Small intestine (tissue), 7 donors: ENCODE measurements at regions not wholly inside any gene's neighbourhood (a gene's known extent, or its start where the extent isn't known, plus 50 kb on each side); places are given as distances from the start of the nearest gene placed in this dataset.

ENCODE experiments used
- DNase-seq, 2 donors: peaks; one replicate each; pipeline versions ENCODE4 v3.0.0 to v3.0.0-alpha.2; 2013
- FAIRE-seq: peaks from 2 replicates; lab custom pipeline; 2012; peaks lifted over from hg19 to GRCh38; lab: Jason Lieb, UNC
- H3K27ac ChIP-seq, 3 donors: one replicate each; pipeline ENCODE4 v1.5.1; 2013; ENCODE audit warnings: low read length in 2 of 3, mild to moderate bottlenecking in 2 of 3, control low read depth in 1 of 3, inconsistent platforms in 1 of 3, low read depth in 1 of 3, moderate library complexity in 1 of 3
- H3K27me3 ChIP-seq, 3 donors: one replicate each; pipeline ENCODE4 v1.6.1; 2013; ENCODE audit warnings: low read length in 3 of 3, inconsistent platforms in 1 of 3; ENCODE audit not compliant: control insufficient read depth in 3 of 3, insufficient read depth in 3 of 3
- H3K36me3 ChIP-seq, 3 donors: one replicate each; pipeline ENCODE4 v1.6.1; 2013; ENCODE audit warnings: low read length in 3 of 3, inconsistent platforms in 1 of 3, low read depth in 1 of 3, mild to moderate bottlenecking in 1 of 3, moderate library complexity in 1 of 3; ENCODE audit not compliant: control insufficient read depth in 3 of 3, insufficient read depth in 2 of 3
- H3K4me1 ChIP-seq, 3 donors: one replicate each; pipeline ENCODE4 v1.6.1; 2013; ENCODE audit warnings: low read length in 2 of 3, inconsistent platforms in 1 of 3, low read depth in 1 of 3, mild to moderate bottlenecking in 1 of 3, moderate library complexity in 1 of 3; ENCODE audit not compliant: control insufficient read depth in 3 of 3, insufficient read depth in 2 of 3
- H3K4me3 ChIP-seq, 3 donors: one replicate each; pipeline ENCODE4 v1.5.1; 2013; ENCODE audit warnings: low read length in 3 of 3, control low read depth in 1 of 3, inconsistent platforms in 1 of 3, low read depth in 1 of 3, mild to moderate bottlenecking in 1 of 3, moderate library complexity in 1 of 3
- H3K9me3 ChIP-seq, 2 donors: one replicate each; pipeline ENCODE4 v1.6.1; 2013; ENCODE audit warnings: low read depth in 1 of 2, low read length in 1 of 2; ENCODE audit not compliant: control insufficient read depth in 2 of 2, insufficient read depth in 1 of 2
- WGBS, 3 donors: extraction: QIAGEN DNeasy Blood & Tissue Kit; methylation state at CpG; one replicate each; pipeline ENCODE4 v1.1.7; 2013; 5-methylcytosine and 5-hydroxymethylcytosine counted together
- donor health status: healthy with polysubstance abuse.
- donor health status: control.
- donor health status: control.
- donor health status: Bipolar disorder and iron deficiency.
- donor health status: healthy.

- DNase-seq (no peak), FAIRE-seq (no peak)
- Histone ChIP-seq H3K27ac (no peak overlapping the region), H3K9me3 (no peaks in the 10 kb centered on the region), H3K4me1 (no peaks in the 10 kb centered on the region), H3K27me3 (no peaks in the 10 kb centered on the region), H3K36me3 (no peaks in the 10 kb centered on the region), H3K4me3 (no peak overlapping the region)
- 73 to 85% (median 74%) methylated on average over 1 of the region's 1 CpG for WGBS, 3 donors
These were observed 586.9 kb upstream of the INTU start for GRCh38 chr4:127045861-127046260.

GRCh38 chr4:127047930-127048329 is 584.8 kb upstream of the INTU start:
- no peak overlapping the region for H3K4me3 ChIP-seq
- H3K36me3 ChIP-seq: no peaks in the 10 kb centered on the region
- H3K27ac ChIP-seq: no peak overlapping the region
- no peak for FAIRE-seq
- 16 to 32% (median 20%) methylated on average over 1 of the region's 1 CpG for WGBS, 3 donors
- no peaks in the 10 kb centered on the region for H3K4me1 ChIP-seq
- no peak for DNase-seq
- H3K9me3 ChIP-seq: peaks cover 0 to 3% of the 10 kb centered on the region in 2 donors
- no peaks in the 10 kb centered on the region for H3K27me3 ChIP-seq

GRCh38 chr4:127048376-127049044 is 584.2 kb upstream of the INTU start:
- H3K36me3 ChIP-seq: no peaks in the 10 kb centered on the region

GRCh38 chr4:127049526-127049925 is 583.2 kb upstream of the INTU start:
- no peaks in the 10 kb centered on the region for H3K27me3 ChIP-seq
- peaks cover 0 to 3% of the 10 kb centered on the region in 2 donors for H3K9me3 ChIP-seq
- no peak for DNase-seq
- H3K36me3 ChIP-seq: no peaks in the 10 kb centered on the region
- no peak overlapping the region for H3K4me3 ChIP-seq
- no peak for FAIRE-seq
- no peak overlapping the region for H3K27ac ChIP-seq
- WGBS, 3 donors: 56 to 70% (median 60%) methylated on average over 4 of the region's 4 CpGs
- H3K4me1 ChIP-seq: no peaks in the 10 kb centered on the region

More at GRCh38 chr4:127048376-127049044, 584.2 kb upstream of the INTU start:
- Histone ChIP-seq H3K27ac (no peak overlapping the region), H3K27me3 (no peaks in the 10 kb centered on the region), H3K4me1 (no peaks in the 10 kb centered on the region), H3K9me3 (peaks cover 0 to 3% of the 10 kb centered on the region in 2 donors), H3K4me3 (no peak overlapping the region)
- WGBS, 3 donors: 79 to 93% (median 92%) methylated on average over 3 of the region's 3 CpGs
- FAIRE-seq: no peak
- DNase-seq: no peak

GRCh38 chr4:127052742-127053141 is 580.0 kb upstream of the INTU start:
- Histone ChIP-seq H3K4me1 (no peaks in the 10 kb centered on the region), H3K36me3 (no peaks in the 10 kb centered on the region), H3K27me3 (no peaks in the 10 kb centered on the region), H3K4me3 (no peak overlapping the region), H3K27ac (no peak overlapping the region), H3K9me3 (peaks cover 2 to 16% of the 10 kb centered on the region in 2 donors)
- FAIRE-seq (no peak), DNase-seq (no peak)
- WGBS, 3 donors: 77 to 88% (median 85%) methylated on average over 1 of the region's 1 CpG

GRCh38 chr4:127055357-127055756 is 577.4 kb upstream of the INTU start:
- no peak for FAIRE-seq
- Histone ChIP-seq H3K4me1 (no peaks in the 10 kb centered on the region), H3K4me3 (no peak overlapping the region), H3K9me3 (peaks cover 2 to 16% of the 10 kb centered on the region in 2 donors), H3K27ac (no peak overlapping the region), H3K36me3 (no peaks in the 10 kb centered on the region), H3K27me3 (no peaks in the 10 kb centered on the region)
- WGBS, 3 donors: 23 to 47% (median 47%) methylated on average over 1 of the region's 1 CpG
- DNase-seq: no peak

GRCh38 chr4:127069675-127070074 is 563.1 kb upstream of the INTU start:
- no peak for DNase-seq
- H3K9me3 ChIP-seq: no peaks in the 10 kb centered on the region
- H3K4me3 ChIP-seq: no peak overlapping the region
- H3K4me1 ChIP-seq: no peaks in the 10 kb centered on the region
- H3K36me3 ChIP-seq: no peaks in the 10 kb centered on the region
- H3K27me3 ChIP-seq: no peaks in the 10 kb centered on the region
- H3K27ac ChIP-seq: no peak overlapping the region
- no peak for FAIRE-seq
- 75 to 76% (median 75%) methylated on average over 1 of the region's 1 CpG for WGBS, 3 donors

- FAIRE-seq: no peak
- H3K4me1 ChIP-seq: no peaks in the 10 kb centered on the region
These were observed 561.3 kb upstream of the INTU start for GRCh38 chr4:127071443-127071842.

GRCh38 chr4:127080141-127080540 is 552.6 kb upstream of the INTU start:
- Histone ChIP-seq H3K27me3 (no peaks in the 10 kb centered on the region), H3K36me3 (no peaks in the 10 kb centered on the region), H3K9me3 (peaks cover 0 to 6% of the 10 kb centered on the region in 2 donors), H3K4me1 (no peaks in the 10 kb centered on the region), H3K4me3 (no peak overlapping the region), H3K27ac (no peak overlapping the region)
- 73 to 82% (median 79%) methylated on average over 5 of the region's 5 CpGs for WGBS, 3 donors
- DNase-seq: no peak
- FAIRE-seq: no peak

More at GRCh38 chr4:127071443-127071842, 561.3 kb upstream of the INTU start:
- H3K27me3 ChIP-seq: no peaks in the 10 kb centered on the region
- H3K27ac ChIP-seq: no peak overlapping the region
- no peaks in the 10 kb centered on the region for H3K36me3 ChIP-seq
- H3K9me3 ChIP-seq: no peaks in the 10 kb centered on the region
- WGBS, 3 donors: 72 to 79% (median 77%) methylated on average over 1 of the region's 1 CpG
- H3K4me3 ChIP-seq: no peak overlapping the region
- DNase-seq: no peak
